Heart right ventricle (tissue), 16 donors: ENCODE measurements at regions not wholly inside any gene's neighbourhood (a gene's known extent, or its start where the extent isn't known, plus 50 kb on each side); places are given as distances from the start of the nearest gene placed in this dataset.

Experiments used
- ATAC-seq, 8 donors: fragments of 200-7000 bp; cut with Tn5 transposase; one replicate each; pipeline ENCODE4 v1.9.1; 2020; ENCODE audit warnings: mild to moderate bottlenecking in 8 of 8, moderate library complexity in 8 of 8, moderate number of reproducible peaks in 1 of 8
- DNase-seq, 2 donors: peaks; one replicate each; pipeline ENCODE4 v3.0.0-alpha.2; 2020
- H3K27ac ChIP-seq, 10 donors: fragments of 200-600 bp; sonication (generic) in 2 of 10; one replicate each; pipeline versions ENCODE4 v1.5.0 to v1.8.0; 2020 to 2022; ENCODE audit warnings: mild to moderate bottlenecking in 3 of 10
- H3K27me3 ChIP-seq, 7 donors: fragments of 200-600 bp; one replicate each; pipeline ENCODE4 v1.8.0; 2021 to 2022; ENCODE audit warnings: mild to moderate bottlenecking in 2 of 7
- H3K36me3 ChIP-seq, 9 donors: fragments of 200-600 bp; sonication (generic) in 1 of 9; one replicate each; pipeline versions ENCODE4 v1.5.0 to v1.8.0; 2020 to 2022; ENCODE audit warnings: mild to moderate bottlenecking in 2 of 9
- H3K4me1 ChIP-seq, 9 donors: fragments of 200-600 bp; sonication (generic) in 1 of 9; one replicate each; pipeline versions ENCODE4 v1.5.0 to v1.8.0; 2020 to 2022; ENCODE audit warnings: mild to moderate bottlenecking in 4 of 9
- H3K4me3 ChIP-seq, 10 donors: fragments of 200-600 bp; sonication (generic) in 2 of 10; one replicate each; pipeline versions ENCODE4 v1.5.0 to v1.8.0; 2020 to 2022; ENCODE audit warnings: mild to moderate bottlenecking in 7 of 10, moderate library complexity in 2 of 10
- H3K9me3 ChIP-seq, 11 donors: fragments of 200-600 bp in 10 of 11; sonication (generic) in 2 of 11; one replicate each; pipeline versions ENCODE4 v1.5.0 to v1.8.0; 2013 to 2022; ENCODE audit warnings: mild to moderate bottlenecking in 2 of 11, control low read depth in 1 of 11, moderate library complexity in 1 of 11
- WGBS, 2 donors: extraction: QIAGEN DNeasy Blood & Tissue Kit; methylation state at CpG; one replicate each; pipeline ENCODE4 v1.1.7; 2013; ENCODE audit warnings: inconsistent platforms in 1 of 2; 5-methylcytosine and 5-hydroxymethylcytosine counted together
- intact Hi-C, 10 donors: fragments of 100-400 bp; cut with DNase I; formaldehyde crosslinking; loops; one replicate each; pipeline versions ENCODE4 v1.11.1 to v1.14.2; 2022
- TF ChIP-seq, protein P1 (sequence below), 9 donors: fragments of 200-600 bp; sonication (generic) in 2 of 9; IDR thresholded peaks; one replicate each; pipeline versions ENCODE4 v1.5.0 to v1.8.0; 2021 to 2022; ENCODE audit warnings: antibody characterized with exemption in 9 of 9, mild to moderate bottlenecking in 5 of 9, moderate library complexity in 1 of 9
- donor health status: Arrhythmogenic right ventricular cardiomyopathy.
- donor health status: ischemic (EF 13 %, LVEDD 7.1; RV severe dilation, severe dysfunction).
- donor health status: healthy with polysubstance abuse.
- donor health status: DM: no; HTN: yes; CAD: no.
- donor health status: DM: no; HTN: no; CAD: no.
- donor health status: ischemic (EF 25% LVEDD 6.9; RV normal size, moderate dysfunction).
- donor health status: ischemic (EF 25% LVEDD 5.7; RV mildly dilated, moderate dysfunction).
- donor health status: healthy.
- donor health status: DM: yes; HTN: yes; CAD: no.
- donor health status: Ischemic cardiomyopathy.
- donor health status: ischemic (EF 35%, LVEDD 5.7; RV mildly dilated, moderate dysfunction).
- donor health status: nonischemic (EF 11% LVEDD 7.7; RV severe dilation, severe dysfunction).
- donor health status: DM: yes; HTN: yes; CAD: no.
- donor health status: PGD.
- donor health status: ischemic (EF 29% LVEDD 5.4; RV normal size, mild dysfunction).
- donor health status: nonischemic (EF 23%, LVEDD 6.1; RV moderate dilation, normal function).

DNA sequence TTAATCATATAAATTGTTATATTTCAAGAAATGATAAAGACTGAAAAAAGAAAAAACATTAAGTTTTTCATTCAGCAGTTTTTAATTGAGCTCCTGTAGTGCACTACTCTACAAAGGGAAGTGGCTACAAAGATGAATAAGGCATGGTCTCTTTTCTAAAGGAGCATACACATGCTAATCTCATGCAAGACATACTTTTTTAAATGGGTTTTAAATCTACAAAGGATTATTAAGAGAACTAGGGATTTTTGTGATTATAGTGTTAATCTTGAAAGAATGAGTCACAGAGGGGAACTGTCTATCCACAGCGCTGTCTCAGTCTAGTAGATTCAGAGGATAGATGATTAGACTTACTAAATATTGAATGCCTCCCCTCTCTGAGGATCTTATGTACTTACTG lies 1722.2 kb downstream of the RPA4 start:
- Histone ChIP-seq H3K4me3 (no peak overlapping the region), H3K4me1 (no peaks in the 10 kb centered on the region)
- no peak for ATAC-seq

DNA sequence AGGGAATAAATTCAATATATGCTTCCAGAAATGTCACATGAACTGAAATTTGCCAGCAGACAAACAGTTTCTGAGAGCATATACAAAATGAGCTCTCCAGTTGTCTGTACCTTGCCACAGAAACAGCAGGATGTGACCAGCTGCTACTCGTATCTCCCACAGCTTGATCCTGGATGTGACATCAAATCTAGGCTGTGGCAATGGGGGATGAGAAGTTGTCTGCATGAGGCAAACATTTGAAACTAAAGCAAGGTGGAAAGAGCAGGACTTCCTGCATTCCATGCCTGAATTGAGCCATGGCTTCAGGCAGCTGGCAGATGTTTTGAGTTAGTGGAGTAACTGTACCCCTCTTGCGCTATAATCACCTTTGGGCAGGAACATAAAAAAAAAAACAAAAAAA lies 1724.0 kb downstream of the RPA4 start:
- Histone ChIP-seq H3K4me3 (no peak overlapping the region), H3K27me3 (peaks cover 0 to 6% (median 0%) of the 10 kb centered on the region in 7 donors), H3K36me3 (no peaks in the 10 kb centered on the region), H3K9me3 (no peaks in the 10 kb centered on the region), H3K27ac (no peak overlapping the region), H3K4me1 (no peaks in the 10 kb centered on the region)
- 52 to 60% methylated on average over 2 of the region's 2 CpGs for WGBS, 2 donors
- intact Hi-C loops, result no loop called here
- DNase-seq (no peak), ATAC-seq (no peak)
- TF ChIP-seq, protein P1, sequence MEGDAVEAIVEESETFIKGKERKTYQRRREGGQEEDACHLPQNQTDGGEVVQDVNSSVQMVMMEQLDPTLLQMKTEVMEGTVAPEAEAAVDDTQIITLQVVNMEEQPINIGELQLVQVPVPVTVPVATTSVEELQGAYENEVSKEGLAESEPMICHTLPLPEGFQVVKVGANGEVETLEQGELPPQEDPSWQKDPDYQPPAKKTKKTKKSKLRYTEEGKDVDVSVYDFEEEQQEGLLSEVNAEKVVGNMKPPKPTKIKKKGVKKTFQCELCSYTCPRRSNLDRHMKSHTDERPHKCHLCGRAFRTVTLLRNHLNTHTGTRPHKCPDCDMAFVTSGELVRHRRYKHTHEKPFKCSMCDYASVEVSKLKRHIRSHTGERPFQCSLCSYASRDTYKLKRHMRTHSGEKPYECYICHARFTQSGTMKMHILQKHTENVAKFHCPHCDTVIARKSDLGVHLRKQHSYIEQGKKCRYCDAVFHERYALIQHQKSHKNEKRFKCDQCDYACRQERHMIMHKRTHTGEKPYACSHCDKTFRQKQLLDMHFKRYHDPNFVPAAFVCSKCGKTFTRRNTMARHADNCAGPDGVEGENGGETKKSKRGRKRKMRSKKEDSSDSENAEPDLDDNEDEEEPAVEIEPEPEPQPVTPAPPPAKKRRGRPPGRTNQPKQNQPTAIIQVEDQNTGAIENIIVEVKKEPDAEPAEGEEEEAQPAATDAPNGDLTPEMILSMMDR (IDR thresholded peaks at IDR 0.05), result no peak

More for the DNA sequence above, 1722.2 kb downstream of the RPA4 start:
- intact Hi-C loops, result no loop called here
- H3K36me3 ChIP-seq, result no peaks in the 10 kb centered on the region
- peaks cover 0 to 5% (median 0%) of the 10 kb centered on the region in 11 donors for H3K9me3 ChIP-seq
- H3K27me3 ChIP-seq, result no peaks in the 10 kb centered on the region
- TF ChIP-seq, protein P1 (IDR thresholded peaks at IDR 0.05), result no peak
- no peak overlapping the region for H3K27ac ChIP-seq
- DNase-seq, result no peak
- WGBS, 2 donors, result 26 to 37% methylated on average over 1 of the region's 1 CpG

DNA sequence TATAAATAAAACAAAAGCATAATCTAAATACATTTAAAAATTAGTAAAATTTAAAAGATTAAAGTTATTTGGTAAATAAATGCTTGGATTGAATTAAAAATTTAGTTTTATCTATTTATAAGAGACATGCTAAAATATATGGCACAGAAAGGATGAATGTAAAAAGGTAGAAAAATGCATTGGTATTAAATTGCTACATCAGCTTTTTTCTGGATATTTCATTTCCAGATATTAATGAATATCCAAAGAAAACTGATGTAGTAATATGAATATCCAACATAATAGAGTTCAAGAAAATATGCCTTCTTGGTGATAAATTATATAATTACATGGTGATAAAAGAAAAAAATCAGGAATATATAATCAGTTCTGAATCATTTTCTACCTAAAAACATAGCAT lies 1743.9 kb downstream of the RPA4 start:
- no peak for ATAC-seq
- H3K27me3 ChIP-seq, result peaks cover 0 to 12% (median 0%) of the 10 kb centered on the region in 7 donors
- no peak for DNase-seq
- H3K4me3 ChIP-seq, result no peak overlapping the region
- no peak overlapping the region for H3K27ac ChIP-seq
- peaks cover 0 to 8% (median 0%) of the 10 kb centered on the region in 11 donors for H3K9me3 ChIP-seq
- TF ChIP-seq, protein P1 (IDR thresholded peaks at IDR 0.05), result no peak
- intact Hi-C loops, result no loop called here
- no peaks in the 10 kb centered on the region for H3K4me1 ChIP-seq
- H3K36me3 ChIP-seq, result no peaks in the 10 kb centered on the region

DNA sequence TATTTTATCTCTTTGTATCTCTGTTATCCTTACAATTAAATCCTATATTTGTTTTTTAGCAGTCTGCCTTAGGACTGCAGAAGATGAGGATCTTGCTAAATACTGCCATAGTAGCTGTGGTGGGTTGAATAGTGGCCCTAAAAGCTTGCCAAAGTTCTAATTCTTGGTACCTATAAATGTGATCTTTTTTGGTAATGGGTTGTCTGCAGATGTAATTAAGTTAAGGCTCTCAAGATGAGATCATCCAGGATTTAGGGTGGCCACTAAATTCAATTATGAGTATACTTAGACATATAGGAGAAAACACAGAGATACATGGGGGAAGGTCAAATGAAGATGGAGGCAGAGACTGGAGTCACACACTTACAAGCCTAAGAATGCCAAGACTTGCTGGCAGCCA lies 1753.7 kb downstream of the RPA4 start:
- Histone ChIP-seq H3K4me3 (no peak overlapping the region), H3K27ac (no peak overlapping the region), H3K4me1 (no peaks in the 10 kb centered on the region), H3K27me3 (no peaks in the 10 kb centered on the region), H3K36me3 (no peaks in the 10 kb centered on the region), H3K9me3 (peaks cover 0 to 17% (median 0%) of the 10 kb centered on the region in 11 donors)
- no peak for ATAC-seq
- TF ChIP-seq, protein P1 (IDR thresholded peaks at IDR 0.05), result no peak
- intact Hi-C loops, result no loop called here
- DNase-seq, result no peak

DNA sequence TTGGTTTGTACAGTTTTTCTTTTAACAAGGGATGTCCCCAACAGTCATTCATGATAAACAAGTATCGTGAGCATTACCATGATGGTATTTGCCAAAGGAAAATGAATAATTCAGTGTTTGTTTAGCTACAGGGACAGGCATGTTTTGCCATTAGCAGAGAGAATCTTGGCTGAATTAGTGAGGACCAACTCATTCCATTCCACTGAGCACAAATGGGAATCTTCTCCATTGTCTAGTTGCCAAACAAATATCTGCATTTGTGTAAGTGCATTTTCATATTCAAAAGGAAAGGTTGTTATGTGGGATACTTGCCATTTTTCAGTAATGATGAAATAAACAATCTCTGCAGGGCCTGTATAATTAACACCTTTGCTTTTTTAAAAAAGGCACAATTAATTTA lies 1762.6 kb downstream of the RPA4 start:
- H3K27ac ChIP-seq, result no peak overlapping the region
- TF ChIP-seq, protein P1 (IDR thresholded peaks at IDR 0.05), result no peak
- intact Hi-C loops, result no loop called here
- no peak overlapping the region for H3K4me3 ChIP-seq
- no peak for DNase-seq
- 78 to 79% methylated on average over 1 of the region's 1 CpG for WGBS, 2 donors
- H3K4me1 ChIP-seq, result no peaks in the 10 kb centered on the region
- no peaks in the 10 kb centered on the region for H3K36me3 ChIP-seq
- H3K9me3 ChIP-seq, result no peaks in the 10 kb centered on the region
- peaks cover 0 to 17% (median 0%) of the 10 kb centered on the region in 7 donors for H3K27me3 ChIP-seq
- no peak for ATAC-seq
